SK-MEL-5 (cell line): ENCODE measurements at regions not wholly inside any gene's neighbourhood (a gene's known extent, or its start where the extent isn't known, plus 50 kb on each side); places are given as distances from the start of the nearest gene placed in this dataset.

Experiments used
- DNase-seq: peaks from one replicate; pipeline ENCODE4 v3.0.0-alpha.2; 2016; ENCODE audit warnings: low read depth, low spot score
- in situ Hi-C: cut with HindIII; loops from 2 replicates; pipeline ENCODE4 v1.10.0; 2016; ENCODE audit warnings: low sequenced_read_pairs, high pct_unique_total_duplicates, low pct_unique_long_range_greater_than_20kb

DNA sequence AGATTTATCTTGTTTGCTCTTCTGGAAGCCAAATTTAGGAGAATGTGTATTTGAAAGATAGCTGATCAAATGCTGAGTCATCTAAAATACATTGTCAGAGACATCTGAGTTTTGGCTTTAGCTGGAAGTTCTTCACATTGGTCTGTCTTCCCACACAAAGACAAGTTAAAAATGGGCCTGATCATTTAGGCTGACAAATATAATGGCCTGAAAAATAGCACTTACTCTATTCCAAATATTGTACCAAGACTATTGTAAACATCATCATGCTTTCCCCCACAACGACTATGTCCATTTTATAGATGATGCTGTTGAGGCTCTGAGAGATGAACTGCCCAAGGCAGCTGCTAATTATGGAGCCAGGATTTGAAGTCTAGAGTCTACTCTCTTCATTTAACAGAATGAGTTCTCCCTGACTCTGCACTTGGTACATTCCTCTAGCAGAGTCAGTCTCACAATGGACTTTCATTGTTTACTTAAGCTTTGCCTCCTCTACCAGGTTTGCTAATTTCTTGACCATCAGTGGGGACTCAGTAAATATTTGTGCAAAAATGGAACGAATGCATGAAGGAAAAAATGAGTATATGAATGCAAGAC, 619.4 kb upstream of the KLF4 start:
- DNase-seq: no peak
- in situ Hi-C loops: no loop called here

DNA sequence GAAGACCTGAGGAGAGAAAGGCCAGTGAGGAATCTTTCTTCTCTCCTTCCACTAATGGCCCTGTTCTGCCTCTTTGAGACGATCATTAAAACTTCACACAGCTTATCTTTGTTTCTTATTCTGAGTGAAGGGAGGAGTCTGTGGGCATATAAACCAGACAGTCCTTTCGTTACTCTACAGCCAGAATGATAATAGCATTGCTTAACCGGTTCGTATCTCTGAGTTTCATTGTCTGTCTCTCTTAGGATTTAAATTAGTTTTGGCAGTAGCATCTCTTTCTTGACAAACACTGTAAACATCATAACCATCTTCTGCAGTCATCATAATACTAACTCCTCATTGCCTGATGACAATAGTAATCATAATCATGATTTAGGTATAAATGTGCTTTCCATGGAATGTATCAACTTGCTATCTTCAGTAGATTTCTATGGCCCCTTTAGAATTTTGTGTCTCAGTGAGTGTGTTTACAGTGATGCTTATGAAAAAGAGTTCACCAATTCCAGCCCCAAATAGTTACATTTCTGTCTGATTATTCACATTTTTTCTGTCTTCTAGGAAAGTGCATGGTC, 618.8 kb upstream of the KLF4 start:
- in situ Hi-C loops: no loop called here
- DNase-seq: no peak

DNA sequence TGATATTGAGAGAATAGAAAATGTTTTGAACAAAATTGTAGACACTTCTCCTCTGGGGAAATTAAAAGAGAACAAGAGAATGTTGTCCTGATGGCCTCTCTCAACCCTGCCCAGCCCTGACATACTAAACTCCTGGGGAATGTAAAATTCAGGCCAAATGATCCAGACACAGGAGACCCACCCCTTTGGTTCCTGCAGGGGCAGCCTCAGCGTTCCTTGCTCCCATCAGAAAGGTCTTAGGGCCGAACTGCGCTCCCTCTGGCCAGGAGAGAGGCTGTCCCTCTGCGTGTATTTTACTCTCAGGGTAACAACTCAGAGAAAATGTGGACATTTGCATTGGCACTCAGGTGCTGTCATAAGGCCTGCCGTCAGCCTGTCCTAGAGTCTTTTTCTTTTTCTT, 616.3 kb upstream of the KLF4 start:
- in situ Hi-C loops: no loop called here
- peak; percentile 25 for DNase-seq

DNA sequence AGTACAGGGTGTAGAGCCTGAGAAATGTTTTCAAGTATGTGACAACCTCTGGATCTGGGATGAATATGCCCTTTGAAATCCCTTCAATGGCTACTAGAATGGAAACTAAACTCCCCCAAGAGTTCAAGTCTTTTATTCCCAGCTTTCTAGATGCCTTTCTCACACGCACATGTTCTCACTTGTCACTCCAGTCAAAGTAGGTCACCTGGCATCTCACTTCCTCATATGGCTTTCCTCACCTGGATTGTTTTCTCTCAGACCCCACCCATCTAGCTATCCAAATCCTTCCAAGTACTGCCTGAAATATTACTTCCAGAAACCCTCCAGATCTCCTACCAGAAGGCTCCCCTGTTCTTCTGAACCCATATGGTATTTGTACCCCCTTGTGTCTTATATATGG, 615.4 kb upstream of the KLF4 start:
- in situ Hi-C loops: no loop called here
- DNase-seq: no peak

DNA sequence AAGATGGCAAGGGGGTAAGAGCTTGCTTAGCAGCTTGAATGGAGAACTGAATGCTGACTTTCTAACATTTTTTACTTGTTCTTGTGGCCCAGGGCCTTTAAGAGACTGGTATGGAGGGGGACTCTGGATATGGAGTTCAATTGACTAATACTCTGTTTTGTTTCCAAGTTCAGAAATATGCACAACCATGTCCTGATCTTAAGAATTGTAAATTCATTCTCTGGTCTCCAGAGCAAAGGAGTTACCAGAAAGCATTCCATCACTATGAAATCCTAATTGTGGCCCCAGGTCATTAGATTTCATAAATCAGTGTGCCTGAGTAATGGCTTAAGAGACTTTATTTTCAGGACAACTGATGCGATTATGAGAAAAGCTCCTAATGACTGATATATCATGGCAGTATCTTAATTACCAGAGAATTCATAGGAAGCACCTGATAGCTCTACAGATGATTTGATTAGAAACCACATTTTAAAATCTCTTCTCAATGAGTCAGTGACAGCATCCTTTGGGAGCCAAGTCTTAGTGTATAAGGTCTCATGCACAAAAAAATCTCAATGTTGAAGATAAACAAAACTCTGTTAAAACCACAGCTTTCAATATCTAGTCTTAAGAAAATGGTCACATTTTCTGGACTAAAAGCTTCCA, 613.6 kb upstream of the KLF4 start:
- no peak for DNase-seq
- in situ Hi-C loops: no loop called here

DNA sequence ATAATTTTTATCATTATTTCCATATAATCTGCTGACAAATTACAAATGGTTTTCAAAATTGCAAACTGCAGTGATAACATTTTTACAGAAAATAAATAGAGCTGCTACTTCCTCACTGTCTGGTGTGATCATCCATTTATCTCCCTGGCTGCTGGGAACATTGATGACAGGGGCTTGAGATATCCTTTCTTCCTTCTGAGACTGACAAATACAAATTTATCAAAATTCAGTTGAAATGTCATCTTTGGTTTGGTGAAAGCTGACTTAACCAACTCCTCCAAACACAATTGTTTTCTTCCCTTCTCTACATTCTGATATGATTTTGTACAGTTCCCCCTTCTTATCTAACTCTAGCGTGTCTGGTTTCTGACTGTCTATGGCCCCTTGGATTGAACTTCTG, 611.8 kb upstream of the KLF4 start:
- DNase-seq: no peak
- in situ Hi-C loops: no loop called here

DNA sequence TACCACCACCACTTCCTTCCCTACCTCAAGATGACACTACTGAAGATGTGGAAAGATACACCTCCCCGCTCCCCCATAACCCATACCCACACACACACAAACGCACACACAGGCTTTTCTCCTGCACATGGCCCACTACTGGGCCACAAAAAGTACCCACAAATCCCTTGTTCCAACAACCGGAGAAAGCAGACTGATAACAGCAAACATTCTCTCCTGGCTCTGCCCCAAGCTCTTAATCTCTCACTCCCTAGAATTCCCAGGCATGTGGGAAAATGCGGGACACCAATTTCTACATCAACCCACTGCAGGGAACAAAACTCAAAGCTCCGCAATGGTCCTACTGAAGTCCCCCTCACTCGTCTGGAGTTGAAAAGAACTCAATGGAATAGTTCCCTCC, 611.0 kb upstream of the KLF4 start:
- no peak for DNase-seq
- in situ Hi-C loops: no loop called here

DNA sequence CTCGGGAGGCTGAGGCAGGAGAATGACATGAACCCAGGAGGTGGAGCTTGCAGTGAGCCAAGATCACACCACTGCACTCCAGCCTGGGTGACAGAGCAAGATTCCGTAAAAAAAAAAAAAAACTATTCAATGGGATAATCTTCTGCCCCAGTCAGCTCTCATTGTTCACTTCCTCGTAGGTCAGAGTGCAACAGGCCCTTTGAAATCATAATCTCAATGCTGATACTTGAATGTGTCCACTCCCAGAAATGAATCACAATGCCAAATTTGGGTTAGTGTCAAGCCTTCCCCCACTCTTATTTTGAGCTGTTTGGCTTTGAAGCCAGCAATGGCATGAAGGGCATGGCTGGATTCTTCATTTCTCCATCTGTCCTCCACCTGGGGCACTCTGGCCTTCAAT, 610.3 kb upstream of the KLF4 start:
- in situ Hi-C loops: no loop called here
- DNase-seq: no peak

DNA sequence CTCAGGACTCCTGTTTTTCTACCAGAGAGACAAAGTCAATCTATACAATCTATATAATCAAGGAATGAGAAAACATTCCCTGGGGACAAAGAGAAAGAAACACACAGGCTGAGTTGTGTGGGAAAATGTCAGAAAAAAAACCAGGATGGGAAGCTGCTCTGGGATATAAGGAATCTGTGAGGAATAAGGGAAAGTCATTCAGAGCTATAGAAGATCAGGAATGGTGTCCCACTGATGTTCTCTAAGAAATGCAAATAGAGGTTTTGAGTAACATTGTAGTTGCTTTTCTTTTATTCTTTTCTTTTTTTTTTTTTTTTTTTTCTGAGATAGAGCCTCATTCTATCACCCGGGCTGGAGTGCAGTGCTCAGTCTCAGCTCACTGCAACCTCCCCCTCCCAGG, 605.9 kb upstream of the KLF4 start:
- in situ Hi-C loops: no loop called here
- no peak for DNase-seq

DNA sequence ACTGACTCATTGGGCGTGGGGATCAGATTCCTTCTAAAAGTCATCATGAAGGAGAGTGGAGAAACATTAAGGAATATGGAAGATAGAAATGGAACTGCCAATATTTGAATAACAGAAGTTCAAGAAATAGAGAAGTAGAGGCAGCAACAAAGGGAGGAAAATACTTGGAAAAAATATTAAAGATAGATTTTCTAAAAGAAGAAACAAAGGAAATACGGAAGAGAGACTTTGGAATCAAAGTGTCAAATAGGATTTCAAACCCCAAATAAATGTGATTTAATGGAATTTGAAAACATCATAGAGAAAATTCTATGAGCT, 605.1 kb upstream of the KLF4 start:
- in situ Hi-C loops: no loop called here
- no peak for DNase-seq

DNA sequence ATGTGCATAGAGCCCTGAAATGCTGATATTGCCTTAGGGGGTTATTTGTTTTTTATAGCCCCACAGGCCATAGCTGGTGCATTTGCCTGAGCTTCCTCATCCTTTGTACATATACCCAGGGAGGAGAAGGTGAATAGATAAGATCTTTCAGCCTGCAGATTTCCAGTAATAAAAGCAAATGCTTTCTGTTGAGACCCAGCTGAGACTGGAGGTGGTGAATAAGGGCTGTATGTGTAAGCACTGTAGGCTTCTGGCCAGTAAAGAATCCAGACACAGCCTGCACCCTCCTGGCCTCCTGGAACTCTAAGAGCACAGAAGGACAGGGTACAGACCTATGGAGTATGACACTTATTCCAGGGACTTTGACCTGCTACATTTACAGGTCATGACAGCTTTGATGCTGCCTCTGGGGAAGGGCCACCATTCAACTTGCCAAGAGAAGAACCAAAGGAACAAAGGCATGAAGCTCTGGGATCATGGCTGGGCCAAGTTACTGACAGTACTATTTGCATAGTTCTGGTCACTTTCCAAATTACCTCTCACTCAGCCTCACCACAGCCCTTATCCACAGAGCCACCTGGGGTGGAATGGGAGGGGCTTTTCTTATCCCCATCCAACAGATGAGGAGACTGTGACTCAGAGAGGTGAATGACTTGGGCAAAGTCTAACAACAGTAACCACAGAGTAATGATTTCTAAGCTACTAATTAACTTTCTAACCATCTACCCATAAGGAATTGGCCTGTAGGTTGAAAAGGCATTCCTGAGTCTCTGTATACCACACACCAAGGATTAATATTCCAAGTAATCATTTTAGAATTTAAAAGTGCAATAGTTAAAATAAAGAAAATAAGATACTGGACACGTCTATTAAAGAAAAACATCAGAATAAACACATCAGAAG, 604.5 kb upstream of the KLF4 start:
- no peak for DNase-seq
- in situ Hi-C loops: no loop called here

DNA sequence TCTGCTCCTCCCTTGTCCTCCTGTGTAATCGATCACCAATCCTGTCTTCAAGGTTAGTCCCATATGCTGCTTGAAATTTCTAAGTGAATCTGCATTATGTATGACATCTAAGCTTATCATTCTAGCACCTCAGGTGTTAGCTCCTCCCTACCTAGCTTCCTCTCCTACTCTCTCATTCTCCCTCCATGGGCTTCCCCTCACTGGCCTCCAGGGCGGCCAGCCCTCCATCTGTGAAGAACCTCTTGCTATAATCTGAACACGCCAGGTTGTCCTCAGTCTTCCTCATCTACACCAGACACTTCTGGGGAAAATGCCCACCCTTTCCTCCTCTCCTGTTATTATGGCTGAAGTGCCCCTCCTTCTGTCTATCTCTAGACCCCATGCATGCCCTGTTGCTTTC, 599.3 kb upstream of the KLF4 start:
- in situ Hi-C loops: no loop called here

DNA sequence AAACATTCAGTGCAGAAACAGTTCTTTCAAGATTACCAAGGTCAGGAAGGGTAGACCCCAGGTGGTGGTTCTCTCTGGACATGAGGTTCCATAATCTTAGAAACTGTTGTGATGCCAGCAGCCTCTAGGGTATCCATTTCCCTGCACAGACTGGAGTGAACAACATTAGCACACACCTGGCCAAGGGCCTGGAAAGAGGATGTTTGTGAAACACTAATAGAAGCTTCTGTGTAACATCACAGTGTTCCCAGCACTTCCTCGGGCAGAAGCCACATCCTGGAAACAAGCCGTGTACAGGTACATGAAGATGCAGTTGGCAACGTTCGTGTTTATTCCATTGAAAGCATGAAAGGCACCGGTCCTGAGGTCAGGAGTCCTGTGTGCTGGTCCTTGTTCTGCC, 598.2 kb upstream of the KLF4 start:
- no peak for DNase-seq
- in situ Hi-C loops: no loop called here

More for the DNA sequence above, 599.3 kb upstream of the KLF4 start:
- DNase-seq: no peak

DNA sequence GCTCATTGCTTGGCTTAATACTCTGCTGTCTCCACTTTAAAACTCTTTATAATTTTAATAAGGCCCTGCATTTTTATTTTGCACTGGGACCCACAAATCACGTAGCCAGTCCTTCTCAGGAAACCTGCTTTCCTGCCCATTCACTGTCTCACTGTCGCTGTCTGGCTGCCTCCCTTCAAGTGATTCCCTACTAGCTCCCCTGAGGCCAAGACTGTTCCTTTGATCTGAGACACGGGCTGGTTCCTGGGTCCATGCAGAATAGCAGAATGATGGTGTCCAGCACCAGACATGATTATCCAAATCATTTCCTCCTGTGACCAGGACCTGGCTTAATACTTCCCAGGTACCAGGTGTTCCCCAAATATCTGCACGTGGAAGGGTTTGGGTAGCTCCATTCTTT, 597.1 kb upstream of the KLF4 start:
- in situ Hi-C loops: no loop called here
- DNase-seq: no peak

DNA sequence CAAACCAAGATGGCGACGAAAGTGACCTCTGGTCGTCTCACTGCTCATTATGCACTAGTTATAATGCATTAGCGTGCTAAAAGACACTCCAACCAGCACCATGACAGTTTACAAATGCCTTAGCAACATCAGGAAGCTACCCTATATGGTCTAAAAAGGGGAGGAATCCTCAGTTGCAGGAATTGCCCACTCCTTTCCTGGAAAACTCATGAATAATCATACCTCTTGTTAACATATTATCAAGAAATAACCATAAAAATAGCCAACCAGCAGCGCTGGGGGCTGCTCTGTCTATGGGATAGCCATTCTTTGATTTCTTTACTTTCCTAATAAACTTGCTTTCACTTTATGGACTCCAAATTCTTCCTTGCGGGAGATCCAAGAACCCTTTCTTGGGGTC, 595.7 kb upstream of the KLF4 start:
- in situ Hi-C loops: no loop called here
- DNase-seq: no peak

DNA sequence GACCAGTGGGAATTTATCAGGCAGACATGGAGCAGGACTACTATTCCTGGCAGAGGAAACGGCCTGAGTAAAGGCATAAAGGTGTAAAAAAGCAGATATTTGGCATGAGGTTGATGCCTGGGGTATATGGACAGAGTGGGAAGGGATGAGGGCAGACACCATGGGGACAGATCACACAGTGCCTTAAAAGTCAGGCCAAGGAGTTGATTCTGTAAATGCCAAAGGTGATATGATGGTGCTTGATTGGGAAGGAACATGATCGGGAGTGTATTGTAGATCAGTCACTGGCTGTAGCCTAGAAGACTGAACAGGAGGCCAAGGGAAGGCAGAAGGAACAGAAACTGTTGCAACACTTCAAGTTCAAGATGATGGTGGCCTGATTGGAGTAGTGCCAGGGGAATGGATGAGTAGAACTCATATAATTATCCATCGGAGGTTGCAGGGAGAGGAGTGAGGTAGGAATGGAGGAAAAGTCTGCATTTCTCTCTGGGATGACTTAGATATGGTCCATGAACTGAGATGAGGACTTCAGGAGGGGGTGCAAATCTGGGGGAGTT, 594.3 kb upstream of the KLF4 start:
- in situ Hi-C loops: no loop called here

DNA sequence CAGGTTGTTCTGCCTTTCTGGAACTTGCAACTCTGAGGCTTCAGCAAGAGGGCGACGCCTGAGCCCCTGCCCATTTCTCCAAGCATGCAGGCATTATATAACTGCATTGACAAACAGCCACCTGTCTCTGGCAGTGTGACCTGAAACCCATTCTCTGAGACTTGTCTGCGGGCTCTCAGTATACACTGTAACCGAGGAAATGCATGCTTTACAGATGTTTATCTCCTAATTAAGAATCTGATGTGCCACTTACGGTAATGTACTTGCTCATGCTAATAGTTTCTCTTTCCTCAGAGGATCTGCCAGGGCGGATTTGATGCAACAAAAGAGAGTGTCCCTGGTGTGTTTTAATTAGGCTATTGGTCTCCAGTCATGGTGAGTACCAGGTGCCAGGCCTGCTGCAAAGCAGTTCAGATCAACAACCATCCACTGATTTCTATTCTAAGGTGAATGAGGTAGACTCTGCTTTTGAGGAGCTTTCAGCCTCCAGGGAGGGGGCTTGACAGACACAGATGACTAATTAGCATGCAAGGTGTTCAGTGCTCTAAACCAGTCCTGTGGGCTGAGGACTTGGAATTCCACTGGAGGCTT, 593.7 kb upstream of the KLF4 start:
- in situ Hi-C loops: no loop called here
- DNase-seq: no peak

More for the DNA sequence above, 594.3 kb upstream of the KLF4 start:
- DNase-seq: no peak

DNA sequence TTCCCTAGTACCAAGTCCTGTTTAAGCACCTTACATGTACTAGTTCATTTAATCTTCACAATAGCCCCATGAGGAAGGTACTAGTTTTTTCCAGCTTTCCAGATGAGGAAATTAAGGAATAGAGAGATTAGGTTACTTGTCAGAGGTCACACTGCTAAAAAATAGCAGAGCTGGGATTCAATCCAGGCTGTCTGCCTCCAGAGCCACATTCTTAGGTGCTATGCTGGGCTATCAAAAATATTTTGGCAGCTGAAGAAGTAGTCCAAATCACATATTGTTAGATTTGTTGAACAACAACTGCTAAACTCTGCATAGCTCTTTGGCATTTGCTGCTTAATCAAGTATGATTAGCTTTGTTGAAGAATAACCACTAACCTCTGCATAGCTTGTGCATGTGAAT, 591.5 kb upstream of the KLF4 start:
- DNase-seq: no peak
- in situ Hi-C loops: no loop called here
